ENCODE measurements at regions not wholly inside any gene's neighbourhood (a gene's known extent, or its start where the extent isn't known, plus 50 kb on each side); places are given as distances from the start of the nearest gene placed in this dataset.

GRCh38 chr11:56906683-56907148 is 82.0 kb upstream of the OR5AK2 start:
- H3K27me3 ChIP-seq (ENCODE audit: control insufficient read depth, insufficient read depth, low read length), result no peaks in the 10 kb centered on the region
- no peak overlapping the region for H3K4me3 ChIP-seq (ENCODE audit: low read length in 3 of 3)
- intact Hi-C loops (cut with DNase I), result no loop called here
- H3K9ac ChIP-seq (ENCODE audit: low read length in 3 of 3), result no peak overlapping the region
- FAIRE-seq (no peak), DNase-seq (no peak)
- TF ChIP-seq CTCF (IDR thresholded peaks at IDR 0.05; ENCODE audit: borderline replicate concordance, extremely low read depth, insufficient read depth), result no peak
- no peak overlapping the region for H3K27ac ChIP-seq (ENCODE audit: low read depth in 2 of 2, low read length in 2 of 2)
- H3K9me3 ChIP-seq (ENCODE audit: control insufficient read depth in 2 of 3, insufficient read depth in 1 of 3, low read length in 3 of 3), result no peaks in the 10 kb centered on the region
- no peaks in the 10 kb centered on the region for H3K36me3 ChIP-seq (ENCODE audit: control insufficient read depth in 2 of 3, insufficient read depth in 3 of 3, low read length in 3 of 3)
- H3K4me1 ChIP-seq (ENCODE audit: control insufficient read depth in 2 of 3, insufficient read depth in 2 of 3, low read depth in 1 of 3, low read length in 3 of 3), result no peaks in the 10 kb centered on the region

DNA sequence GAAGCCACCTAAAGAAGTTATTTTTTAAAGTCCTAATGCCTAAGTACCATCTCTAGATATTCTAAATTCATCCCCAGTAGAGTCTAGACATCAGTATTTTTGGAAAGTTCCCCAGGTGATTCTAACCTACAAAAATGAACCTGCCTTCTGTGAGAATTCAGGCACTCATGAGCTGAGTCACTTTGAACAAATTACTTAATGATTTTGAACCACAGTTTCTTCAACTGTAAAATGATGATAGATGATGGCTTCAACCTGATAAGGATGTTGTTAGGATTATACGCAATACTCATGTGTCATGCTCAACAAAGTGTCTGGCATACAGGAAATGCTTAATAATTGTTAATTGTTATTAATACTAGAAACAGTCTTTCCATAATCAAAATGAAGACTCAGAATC is 82.8 kb upstream of the OR5AK2 start:
- H3K27ac ChIP-seq (ENCODE audit: low read depth in 2 of 2, low read length in 2 of 2), result no peak overlapping the region
- no peak for TF ChIP-seq CTCF (IDR thresholded peaks at IDR 0.05; ENCODE audit: borderline replicate concordance, extremely low read depth, insufficient read depth)
- FAIRE-seq, result no peak

DNA sequence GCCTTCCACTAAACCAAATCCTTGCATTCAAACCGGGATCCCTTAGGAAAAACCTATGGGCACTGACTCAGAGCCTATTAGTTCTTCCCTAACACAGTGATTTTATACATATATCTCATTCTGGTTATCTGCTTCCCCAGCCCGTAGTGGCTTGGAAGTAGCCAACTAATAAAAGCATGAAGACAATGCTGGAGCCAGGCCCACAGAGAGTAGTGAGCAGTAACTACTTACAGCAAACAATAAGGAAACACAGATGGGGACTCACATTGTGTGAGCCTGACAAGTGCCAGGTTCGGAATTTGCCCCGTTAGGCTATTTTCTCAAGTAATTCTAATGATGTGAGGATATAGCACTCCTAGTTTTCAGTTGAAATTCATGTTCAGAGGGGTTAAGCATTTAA is 83.3 kb upstream of the OR5AK2 start:
- Histone ChIP-seq H3K27me3 (ENCODE audit: control insufficient read depth, insufficient read depth, low read length) (no peaks in the 10 kb centered on the region), H3K4me1 (ENCODE audit: control insufficient read depth in 2 of 3, insufficient read depth in 2 of 3, low read depth in 1 of 3, low read length in 3 of 3) (no peaks in the 10 kb centered on the region), H3K4me3 (ENCODE audit: low read length in 3 of 3) (no peak overlapping the region), H3K36me3 (ENCODE audit: control insufficient read depth in 2 of 3, insufficient read depth in 3 of 3, low read length in 3 of 3) (no peaks in the 10 kb centered on the region), H3K9ac (ENCODE audit: low read length in 3 of 3) (no peak overlapping the region), H3K27ac (ENCODE audit: low read depth in 2 of 2, low read length in 2 of 2) (no peak overlapping the region), H3K9me3 (ENCODE audit: control insufficient read depth in 2 of 3, insufficient read depth in 1 of 3, low read length in 3 of 3) (no peaks in the 10 kb centered on the region)
- FAIRE-seq (no peak), DNase-seq (no peak)
- TF ChIP-seq CTCF (IDR thresholded peaks at IDR 0.05; ENCODE audit: borderline replicate concordance, extremely low read depth, insufficient read depth), result no peak
- intact Hi-C loops (cut with DNase I), result no loop called here

More for the DNA sequence above, 82.8 kb upstream of the OR5AK2 start:
- Histone ChIP-seq H3K4me1 (ENCODE audit: control insufficient read depth in 2 of 3, insufficient read depth in 2 of 3, low read depth in 1 of 3, low read length in 3 of 3) (no peaks in the 10 kb centered on the region), H3K27me3 (ENCODE audit: control insufficient read depth, insufficient read depth, low read length) (no peaks in the 10 kb centered on the region), H3K36me3 (ENCODE audit: control insufficient read depth in 2 of 3, insufficient read depth in 3 of 3, low read length in 3 of 3) (no peaks in the 10 kb centered on the region), H3K9ac (ENCODE audit: low read length in 3 of 3) (no peak overlapping the region), H3K9me3 (ENCODE audit: control insufficient read depth in 2 of 3, insufficient read depth in 1 of 3, low read length in 3 of 3) (no peaks in the 10 kb centered on the region), H3K4me3 (ENCODE audit: low read length in 3 of 3) (no peak overlapping the region)
- intact Hi-C loops (cut with DNase I), result no loop called here
- no peak for DNase-seq

GRCh38 chr11:56898856-56899255 is 89.9 kb upstream of the OR5AK2 start:
- DNase-seq (no peak), FAIRE-seq (no peak)
- Histone ChIP-seq H3K9me3 (ENCODE audit: control insufficient read depth in 2 of 3, insufficient read depth in 1 of 3, low read length in 3 of 3) (no peaks in the 10 kb centered on the region), H3K9ac (ENCODE audit: low read length in 3 of 3) (no peak overlapping the region), H3K4me1 (ENCODE audit: control insufficient read depth in 2 of 3, insufficient read depth in 2 of 3, low read depth in 1 of 3, low read length in 3 of 3) (no peaks in the 10 kb centered on the region), H3K27ac (ENCODE audit: low read depth in 2 of 2, low read length in 2 of 2) (no peak overlapping the region), H3K4me3 (ENCODE audit: low read length in 3 of 3) (no peak overlapping the region), H3K36me3 (ENCODE audit: control insufficient read depth in 2 of 3, insufficient read depth in 3 of 3, low read length in 3 of 3) (no peaks in the 10 kb centered on the region), H3K27me3 (ENCODE audit: control insufficient read depth, insufficient read depth, low read length) (no peaks in the 10 kb centered on the region)
- no peak for TF ChIP-seq CTCF (IDR thresholded peaks at IDR 0.05; ENCODE audit: borderline replicate concordance, extremely low read depth, insufficient read depth)
- intact Hi-C loops (cut with DNase I), result no loop called here

Measured in kidney (tissue), 13 donors.